ENCODE measurements at regions not wholly inside any gene's neighbourhood (a gene's known extent, or its start where the extent isn't known, plus 50 kb on each side); places are given as distances from the start of the nearest gene placed in this dataset.
"Not testable (repeated sequence)": the region's sequence is repeated elsewhere in the genome, so short reads cannot be mapped to it uniquely, and the experiment has no call there.

DNA sequence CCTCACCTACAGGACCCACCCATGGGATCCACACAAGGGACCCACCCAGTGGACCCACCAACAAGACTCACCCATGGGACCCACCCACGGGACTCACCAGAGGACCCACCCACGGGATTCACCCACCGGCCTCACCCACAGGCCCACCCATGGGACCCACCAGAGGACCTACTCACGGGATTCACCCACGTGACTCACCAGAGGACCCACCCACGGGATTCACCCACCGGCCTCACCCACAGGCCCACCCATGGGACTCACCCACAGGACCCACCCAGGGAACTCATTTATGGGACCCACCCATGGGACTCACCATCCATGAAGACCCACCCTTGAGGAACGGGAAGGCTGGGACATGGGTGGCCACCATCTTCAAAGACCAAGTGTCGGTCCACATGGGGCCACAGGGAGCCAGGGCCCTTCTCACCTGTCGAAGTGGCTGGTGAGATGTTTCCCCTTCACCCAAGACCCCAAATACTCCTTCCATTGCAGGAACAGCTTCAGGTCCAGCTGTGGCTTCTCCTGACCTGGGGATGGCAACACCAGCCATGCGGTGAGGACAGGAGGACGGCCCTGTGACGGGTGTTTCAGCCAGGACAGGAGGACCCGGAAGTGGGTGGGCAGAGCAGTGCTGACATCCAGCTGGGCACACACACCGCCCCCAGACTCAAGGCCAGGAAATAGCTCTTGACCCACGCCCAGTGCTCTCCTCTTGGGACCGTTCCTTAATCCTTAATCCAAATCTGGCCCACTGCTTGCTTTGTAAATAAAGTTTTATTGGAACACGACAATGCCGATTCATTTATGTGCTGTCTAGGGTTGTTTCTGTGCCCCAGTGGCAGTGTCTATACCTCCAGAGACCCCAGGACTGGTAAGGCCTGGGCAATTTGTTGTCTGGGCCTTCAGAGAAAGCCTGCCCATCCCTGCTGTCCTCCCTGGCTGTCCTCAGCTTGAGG lies 1005.1 kb downstream of the BRD1 start:
- TF ChIP-seq, protein P1, sequence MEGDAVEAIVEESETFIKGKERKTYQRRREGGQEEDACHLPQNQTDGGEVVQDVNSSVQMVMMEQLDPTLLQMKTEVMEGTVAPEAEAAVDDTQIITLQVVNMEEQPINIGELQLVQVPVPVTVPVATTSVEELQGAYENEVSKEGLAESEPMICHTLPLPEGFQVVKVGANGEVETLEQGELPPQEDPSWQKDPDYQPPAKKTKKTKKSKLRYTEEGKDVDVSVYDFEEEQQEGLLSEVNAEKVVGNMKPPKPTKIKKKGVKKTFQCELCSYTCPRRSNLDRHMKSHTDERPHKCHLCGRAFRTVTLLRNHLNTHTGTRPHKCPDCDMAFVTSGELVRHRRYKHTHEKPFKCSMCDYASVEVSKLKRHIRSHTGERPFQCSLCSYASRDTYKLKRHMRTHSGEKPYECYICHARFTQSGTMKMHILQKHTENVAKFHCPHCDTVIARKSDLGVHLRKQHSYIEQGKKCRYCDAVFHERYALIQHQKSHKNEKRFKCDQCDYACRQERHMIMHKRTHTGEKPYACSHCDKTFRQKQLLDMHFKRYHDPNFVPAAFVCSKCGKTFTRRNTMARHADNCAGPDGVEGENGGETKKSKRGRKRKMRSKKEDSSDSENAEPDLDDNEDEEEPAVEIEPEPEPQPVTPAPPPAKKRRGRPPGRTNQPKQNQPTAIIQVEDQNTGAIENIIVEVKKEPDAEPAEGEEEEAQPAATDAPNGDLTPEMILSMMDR (IDR thresholded peaks at IDR 0.05; ENCODE audit: low read depth, low read length), result no peak
- no peak for DNase-seq (ENCODE audit: extremely low read depth, low read depth)

DNA sequence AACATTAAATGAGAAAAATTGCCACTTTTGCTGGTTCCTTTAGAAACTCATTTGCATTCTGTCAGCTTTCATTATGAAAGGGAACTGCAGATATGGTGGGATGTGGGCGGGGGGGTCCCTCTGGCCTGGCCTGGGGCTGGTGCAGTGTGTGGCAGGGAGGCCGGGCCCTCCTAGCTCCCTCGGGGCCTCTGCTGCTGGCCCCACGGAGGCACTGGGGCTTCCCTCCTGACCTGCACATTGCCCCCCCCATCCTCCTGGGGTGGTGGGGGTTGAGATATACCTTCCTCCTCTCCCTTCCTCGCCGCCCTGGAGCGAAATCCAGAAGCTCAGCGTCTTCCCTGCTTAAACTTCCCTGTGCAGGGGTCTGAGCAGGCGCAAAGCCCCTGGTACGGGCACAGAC lies 1005.9 kb downstream of the BRD1 start:
- DNase-seq (ENCODE audit: extremely low read depth, low read depth), result no peak
- TF ChIP-seq, protein P1 (IDR thresholded peaks at IDR 0.05; ENCODE audit: low read depth, low read length), result no peak

DNA sequence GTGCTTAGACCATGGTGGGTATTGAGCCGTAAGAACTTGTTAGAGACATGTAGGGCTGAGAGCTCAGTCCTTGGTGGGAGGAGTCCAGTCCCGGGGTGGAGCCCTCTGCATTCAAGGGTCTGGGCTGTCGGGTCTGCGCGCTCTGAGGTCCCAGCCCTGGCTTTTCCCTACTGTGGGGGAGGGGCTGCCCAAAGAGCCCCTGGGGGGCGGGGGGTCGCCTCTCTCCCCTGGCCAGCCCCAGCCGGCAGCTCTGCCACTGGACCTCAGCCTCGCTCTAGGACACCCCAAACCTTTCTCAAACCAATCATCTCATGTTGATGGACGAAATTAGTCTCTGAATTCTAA lies 1006.4 kb downstream of the BRD1 start:
- DNase-seq (ENCODE audit: extremely low read depth, low read depth), result no peak
- TF ChIP-seq, protein P1 (IDR thresholded peaks at IDR 0.05; ENCODE audit: low read depth, low read length), result no peak

DNA sequence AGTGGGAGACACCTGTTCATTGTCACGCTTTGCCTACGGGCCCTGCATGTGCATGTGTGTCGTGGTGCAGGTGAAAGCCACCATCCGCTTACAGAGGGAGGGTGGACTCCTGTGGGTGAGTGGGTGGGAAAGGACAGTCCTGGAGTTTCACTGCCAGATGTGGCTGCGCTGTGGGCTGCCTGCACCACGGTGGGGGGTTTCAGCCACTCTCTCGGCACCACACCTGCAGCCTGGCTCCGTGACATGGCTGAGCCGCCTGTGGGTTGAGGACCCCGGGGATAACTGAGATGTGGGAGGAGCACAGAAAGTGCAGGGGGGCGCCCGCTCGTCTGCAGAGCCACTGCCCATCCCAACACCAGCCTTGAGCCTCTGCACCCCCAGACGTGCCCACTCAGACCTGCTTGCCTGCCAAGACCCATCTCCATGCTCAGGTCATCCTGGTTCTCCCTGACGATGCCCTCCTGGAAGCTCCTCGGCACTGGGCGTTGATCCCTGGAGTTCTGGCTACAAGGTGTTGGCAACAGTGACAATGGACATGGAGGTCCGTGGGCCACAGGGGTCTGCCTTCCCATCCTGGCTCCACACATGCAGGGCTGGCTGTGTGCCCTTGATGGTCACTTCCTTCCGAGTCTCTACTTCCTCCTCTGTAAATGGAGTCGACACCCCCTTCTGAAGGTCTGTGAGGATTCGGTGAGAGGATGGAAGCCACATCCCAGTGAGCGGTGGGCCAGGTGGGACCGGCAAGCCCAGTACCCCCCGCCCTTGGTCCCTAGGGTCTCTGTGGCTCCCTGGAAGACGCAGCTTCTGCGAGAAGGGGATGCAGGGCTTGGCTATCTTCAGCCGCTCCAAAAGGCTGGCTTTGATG lies 1007.0 kb downstream of the BRD1 start:
- TF ChIP-seq, protein P1 (IDR thresholded peaks at IDR 0.05; ENCODE audit: low read depth, low read length), result no peak
- no peak for DNase-seq (ENCODE audit: extremely low read depth, low read depth)

DNA sequence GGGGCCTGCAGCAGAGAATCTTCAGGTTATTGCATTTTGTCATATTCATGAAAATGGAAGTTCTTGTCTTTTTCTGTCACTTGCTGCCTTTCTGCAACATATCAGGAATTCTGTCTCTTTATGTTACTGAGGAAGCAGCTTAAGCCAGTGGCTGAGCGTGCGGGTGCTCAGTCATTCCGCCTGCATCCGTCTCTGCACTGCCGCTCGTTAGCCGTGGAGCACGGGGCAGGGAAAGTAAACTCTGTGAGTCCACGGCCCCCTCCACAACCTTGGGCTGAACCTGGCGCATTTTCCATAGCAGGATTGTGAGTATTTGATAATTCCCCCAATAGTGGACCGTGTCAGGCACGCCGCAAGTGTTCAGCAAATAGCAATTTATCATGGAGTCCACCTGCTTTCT lies 1007.7 kb downstream of the BRD1 start:
- no peak for DNase-seq (ENCODE audit: extremely low read depth, low read depth)
- TF ChIP-seq, protein P1 (IDR thresholded peaks at IDR 0.05; ENCODE audit: low read depth, low read length), result no peak

DNA sequence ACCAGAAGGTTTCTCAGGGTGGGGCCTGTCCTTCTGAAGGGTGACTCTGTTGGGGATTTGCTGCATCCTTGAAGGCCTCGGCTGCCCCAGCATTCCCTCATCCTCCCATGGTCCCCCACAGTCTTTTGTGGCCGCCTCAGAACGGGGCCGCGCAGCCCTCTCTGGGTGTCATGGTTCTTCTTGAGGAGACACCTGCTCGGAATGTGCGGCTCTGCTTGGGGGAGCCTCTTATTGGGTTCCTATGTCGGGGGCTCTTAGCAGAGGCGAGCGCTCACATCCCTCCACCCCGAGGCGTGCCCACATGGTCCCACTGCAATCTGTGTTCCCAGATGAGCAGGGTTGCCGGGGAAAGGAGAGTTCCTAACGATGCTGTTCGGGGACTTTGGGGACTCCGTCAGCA lies 1008.4 kb downstream of the BRD1 start:
- no peak for DNase-seq (ENCODE audit: extremely low read depth, low read depth)
- TF ChIP-seq, protein P1 (IDR thresholded peaks at IDR 0.05; ENCODE audit: low read depth, low read length), result no peak

DNA sequence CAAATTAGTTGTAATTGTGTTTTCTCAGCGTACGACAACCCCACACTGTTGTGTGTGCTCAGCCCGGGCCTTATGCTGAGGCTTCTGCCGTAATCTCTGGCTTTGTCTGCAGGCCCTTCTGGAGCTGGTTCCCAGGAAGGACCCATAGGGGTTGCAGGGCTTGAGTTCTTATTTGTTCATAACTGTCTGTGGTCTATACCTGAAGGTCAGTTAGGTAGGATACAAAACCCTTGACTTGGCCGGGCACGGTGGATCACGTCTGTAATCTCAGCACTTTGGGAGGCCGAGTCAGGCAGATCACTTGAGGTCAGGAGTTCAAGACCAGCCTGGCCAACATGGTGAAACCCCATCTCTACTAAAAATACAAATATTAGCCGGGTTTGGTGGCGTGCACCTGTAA lies 1010.2 kb downstream of the BRD1 start:
- not testable (repeated sequence) for DNase-seq (ENCODE audit: extremely low read depth, low read depth)
